HG03159 (cell line): ENCODE measurements at regions not wholly inside any gene's neighbourhood (a gene's known extent, or its start where the extent isn't known, plus 50 kb on each side); places are given as distances from the start of the nearest gene placed in this dataset.
"Not testable (repeated sequence)": the region's sequence is repeated elsewhere in the genome, so short reads cannot be mapped to it uniquely, and the experiment has no call there.

Experiments used
- ATAC-seq: cut with Tn5 transposase; IDR thresholded peaks from one replicate; pipeline ENCODE4 v1.9.1; 2021; ENCODE audit warnings: mild to moderate bottlenecking, moderate library complexity; ENCODE audit not compliant: unreplicated experiment

- no peak for ATAC-seq
These were observed 1112.1 kb downstream of the RPA4 start for GRCh38 chrX:97995834-97996233.

- no peak for ATAC-seq
These were observed 1145.0 kb downstream of the RPA4 start for GRCh38 chrX:98028691-98029090.

GRCh38 chrX:98029861-98030260, 1146.2 kb downstream of the RPA4 start:
- ATAC-seq, result no peak

GRCh38 chrX:98057176-98057575, 1173.5 kb downstream of the RPA4 start:
- ATAC-seq, result no peak

- ATAC-seq, result no peak
These were observed 1181.4 kb downstream of the RPA4 start for GRCh38 chrX:98065151-98065550.

- ATAC-seq, result no peak
These were observed 1183.9 kb downstream of the RPA4 start for GRCh38 chrX:98067611-98068010.

GRCh38 chrX:98068024-98068580, 1184.4 kb downstream of the RPA4 start:
- ATAC-seq, result no peak

GRCh38 chrX:98071331-98071730, 1187.6 kb downstream of the RPA4 start:
- ATAC-seq, result no peak

GRCh38 chrX:98077440-98077839, 1193.7 kb downstream of the RPA4 start:
- ATAC-seq, result no peak

GRCh38 chrX:98111684-98112083, 1228.0 kb downstream of the RPA4 start:
- ATAC-seq, result no peak

- no peak for ATAC-seq
These were observed 1230.3 kb downstream of the RPA4 start for GRCh38 chrX:98114021-98114420.

- ATAC-seq, result no peak
These were observed 1257.8 kb downstream of the RPA4 start for GRCh38 chrX:98141466-98141865.

- no peak for ATAC-seq
These were observed 1307.3 kb downstream of the RPA4 start for GRCh38 chrX:98191003-98191402.

- no peak for ATAC-seq
These were observed 1310.3 kb downstream of the RPA4 start for GRCh38 chrX:98194036-98194435.

GRCh38 chrX:98203800-98204199, 1320.1 kb downstream of the RPA4 start:
- ATAC-seq, result no peak

GRCh38 chrX:98207947-98208346, 1324.2 kb downstream of the RPA4 start:
- ATAC-seq, result no peak

GRCh38 chrX:98231003-98231402, 1347.3 kb downstream of the RPA4 start:
- no peak for ATAC-seq

GRCh38 chrX:98240061-98240460, 1356.4 kb downstream of the RPA4 start:
- ATAC-seq, result not testable (repeated sequence)

- ATAC-seq, result no peak
These were observed 1379.4 kb downstream of the RPA4 start for GRCh38 chrX:98263135-98263534.

- no peak for ATAC-seq
These were observed 1406.0 kb downstream of the RPA4 start for GRCh38 chrX:98289726-98290125.

- ATAC-seq, result no peak
These were observed 1410.6 kb downstream of the RPA4 start for GRCh38 chrX:98294310-98294709.

- ATAC-seq, result no peak
These were observed 1412.4 kb downstream of the RPA4 start for GRCh38 chrX:98296129-98296528.

GRCh38 chrX:98299785-98300184, 1416.1 kb downstream of the RPA4 start:
- no peak for ATAC-seq
